ENCODE measurements at regions not wholly inside any gene's neighbourhood (a gene's known extent, or its start where the extent isn't known, plus 50 kb on each side); places are given as distances from the start of the nearest gene placed in this dataset.

DNA sequence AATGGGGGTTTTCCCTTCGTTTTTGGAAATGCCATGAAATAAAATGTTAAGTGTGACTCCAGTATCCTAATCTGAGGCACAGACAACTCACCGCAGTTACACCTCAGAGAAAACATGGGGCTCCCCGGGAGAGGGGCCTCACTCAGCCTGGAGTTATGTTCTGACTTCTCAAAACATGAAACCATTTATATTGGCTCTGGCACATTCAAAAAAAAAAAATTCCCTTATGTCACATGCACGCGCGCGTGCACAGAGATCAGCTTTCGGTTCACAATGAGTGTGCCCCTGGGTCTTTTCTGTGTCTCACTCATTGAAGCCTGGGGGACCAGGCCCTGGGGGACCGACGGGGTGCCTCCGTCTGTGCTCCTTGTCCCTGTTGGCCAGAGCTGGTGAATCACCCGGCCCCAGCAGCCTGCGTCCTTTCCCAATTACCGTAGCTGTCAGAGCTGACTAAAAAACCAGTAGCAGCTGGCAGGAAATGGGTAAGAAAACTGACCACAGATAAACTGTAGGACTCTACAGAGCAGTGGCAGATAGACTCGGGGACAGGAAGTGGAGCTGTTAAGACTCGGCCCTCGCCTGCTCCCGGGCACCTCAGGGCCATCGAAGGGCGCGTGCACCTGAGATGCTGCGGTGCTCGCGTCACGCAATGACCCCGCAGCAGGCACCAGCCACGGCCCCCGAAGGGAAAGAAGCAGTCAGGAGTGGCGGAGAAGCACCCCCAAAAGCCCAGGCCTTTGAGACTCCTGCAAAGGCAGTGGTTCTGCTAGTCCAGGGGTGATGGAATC is 138.3 kb upstream of the ID2 start:
- ChIA-PET POLR2A (interaction anchor here (0.8 to 1.1 kb wide), 2 partner anchors 138 kb away, joined by 3 read pairs; partner anchors contain the start of gene ID2), CTCF (interaction anchor here (1.0 to 2.1 kb wide), 4 partner anchors 9 to 39 kb away, joined by 3 to 6 read pairs (median 4); no protein-coding TSS in a partner anchor)
- Histone ChIP-seq H3K4me2 (no peak overlapping the region), H3K4me1 (peaks cover 7% of the 10 kb centered on the region; the same call in 2 of the 3 replicates), H3K9me3 (no peaks in the 10 kb centered on the region), H3K27ac (no peak overlapping the region), H3K4me3 (no peak overlapping the region)
- DNase-seq (ENCODE audit: low read depth in 1 of 2, low spot score in 1 of 2) (no peak), ATAC-seq (no peak), FAIRE-seq (no peak)
- TF ChIP-seq, protein P1, sequence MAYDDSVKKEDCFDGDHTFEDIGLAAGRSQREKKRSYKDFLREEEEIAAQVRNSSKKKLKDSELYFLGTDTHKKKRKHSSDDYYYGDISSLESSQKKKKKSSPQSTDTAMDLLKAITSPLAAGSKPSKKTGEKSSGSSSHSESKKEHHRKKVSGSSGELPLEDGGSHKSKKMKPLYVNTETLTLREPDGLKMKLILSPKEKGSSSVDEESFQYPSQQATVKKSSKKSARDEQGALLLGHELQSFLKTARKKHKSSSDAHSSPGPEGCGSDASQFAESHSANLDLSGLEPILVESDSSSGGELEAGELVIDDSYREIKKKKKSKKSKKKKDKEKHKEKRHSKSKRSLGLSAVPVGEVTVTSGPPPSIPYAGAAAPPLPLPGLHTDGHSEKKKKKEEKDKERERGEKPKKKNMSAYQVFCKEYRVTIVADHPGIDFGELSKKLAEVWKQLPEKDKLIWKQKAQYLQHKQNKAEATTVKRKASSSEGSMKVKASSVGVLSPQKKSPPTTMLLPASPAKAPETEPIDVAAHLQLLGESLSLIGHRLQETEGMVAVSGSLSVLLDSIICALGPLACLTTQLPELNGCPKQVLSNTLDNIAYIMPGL (CRISPR knock-in tag; IDR thresholded peaks at IDR 0.05; ENCODE audit: borderline replicate concordance): no peak
- TF ChIP-seq EHF (CRISPR knock-in tag; IDR thresholded peaks at IDR 0.05): no peak
- TF ChIP-seq MAFK (IDR thresholded peaks at IDR 0.05; ENCODE audit: partially characterized antibody): no peak
- no peak for TF ChIP-seq TP53 (CRISPR knock-in tag; IDR thresholded peaks at IDR 0.05)
- TF ChIP-seq TFCP2L1 (CRISPR knock-in tag; IDR thresholded peaks at IDR 0.05): no peak
- no peak for TF ChIP-seq ESRRA (IDR thresholded peaks at IDR 0.05; ENCODE audit: borderline replicate concordance, low read length)
- TF ChIP-seq HOXB5 (CRISPR knock-in tag; IDR thresholded peaks at IDR 0.05): no peak
- TF ChIP-seq CHD4 (IDR thresholded peaks at IDR 0.05; ENCODE audit: borderline replicate concordance): no peak
- TF ChIP-seq, protein P2, sequence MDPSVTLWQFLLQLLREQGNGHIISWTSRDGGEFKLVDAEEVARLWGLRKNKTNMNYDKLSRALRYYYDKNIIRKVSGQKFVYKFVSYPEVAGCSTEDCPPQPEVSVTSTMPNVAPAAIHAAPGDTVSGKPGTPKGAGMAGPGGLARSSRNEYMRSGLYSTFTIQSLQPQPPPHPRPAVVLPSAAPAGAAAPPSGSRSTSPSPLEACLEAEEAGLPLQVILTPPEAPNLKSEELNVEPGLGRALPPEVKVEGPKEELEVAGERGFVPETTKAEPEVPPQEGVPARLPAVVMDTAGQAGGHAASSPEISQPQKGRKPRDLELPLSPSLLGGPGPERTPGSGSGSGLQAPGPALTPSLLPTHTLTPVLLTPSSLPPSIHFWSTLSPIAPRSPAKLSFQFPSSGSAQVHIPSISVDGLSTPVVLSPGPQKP (IDR thresholded peaks at IDR 0.05; ENCODE audit: low read depth, low read length): no peak
- no peak for TF ChIP-seq SMC3 (IDR thresholded peaks at IDR 0.05)
- no peak for TF ChIP-seq EP300 (IDR thresholded peaks at IDR 0.05)
- TF ChIP-seq, protein P3, sequence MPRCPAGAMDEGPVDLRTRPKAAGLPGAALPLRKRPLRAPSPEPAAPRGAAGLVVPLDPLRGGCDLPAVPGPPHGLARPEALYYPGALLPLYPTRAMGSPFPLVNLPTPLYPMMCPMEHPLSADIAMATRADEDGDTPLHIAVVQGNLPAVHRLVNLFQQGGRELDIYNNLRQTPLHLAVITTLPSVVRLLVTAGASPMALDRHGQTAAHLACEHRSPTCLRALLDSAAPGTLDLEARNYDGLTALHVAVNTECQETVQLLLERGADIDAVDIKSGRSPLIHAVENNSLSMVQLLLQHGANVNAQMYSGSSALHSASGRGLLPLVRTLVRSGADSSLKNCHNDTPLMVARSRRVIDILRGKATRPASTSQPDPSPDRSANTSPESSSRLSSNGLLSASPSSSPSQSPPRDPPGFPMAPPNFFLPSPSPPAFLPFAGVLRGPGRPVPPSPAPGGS (IDR thresholded peaks at IDR 0.05): no peak
- TF ChIP-seq, protein P4, sequence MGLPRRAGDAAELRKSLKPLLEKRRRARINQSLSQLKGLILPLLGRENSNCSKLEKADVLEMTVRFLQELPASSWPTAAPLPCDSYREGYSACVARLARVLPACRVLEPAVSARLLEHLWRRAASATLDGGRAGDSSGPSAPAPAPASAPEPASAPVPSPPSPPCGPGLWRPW (IDR thresholded peaks at IDR 0.05): no peak
- no peak for TF ChIP-seq KDM5A (IDR thresholded peaks at IDR 0.05)
- WGBS (ENCODE audit: missing lambda C conversion rate): 86% methylated on average over 29 of the region's 29 CpGs

DNA sequence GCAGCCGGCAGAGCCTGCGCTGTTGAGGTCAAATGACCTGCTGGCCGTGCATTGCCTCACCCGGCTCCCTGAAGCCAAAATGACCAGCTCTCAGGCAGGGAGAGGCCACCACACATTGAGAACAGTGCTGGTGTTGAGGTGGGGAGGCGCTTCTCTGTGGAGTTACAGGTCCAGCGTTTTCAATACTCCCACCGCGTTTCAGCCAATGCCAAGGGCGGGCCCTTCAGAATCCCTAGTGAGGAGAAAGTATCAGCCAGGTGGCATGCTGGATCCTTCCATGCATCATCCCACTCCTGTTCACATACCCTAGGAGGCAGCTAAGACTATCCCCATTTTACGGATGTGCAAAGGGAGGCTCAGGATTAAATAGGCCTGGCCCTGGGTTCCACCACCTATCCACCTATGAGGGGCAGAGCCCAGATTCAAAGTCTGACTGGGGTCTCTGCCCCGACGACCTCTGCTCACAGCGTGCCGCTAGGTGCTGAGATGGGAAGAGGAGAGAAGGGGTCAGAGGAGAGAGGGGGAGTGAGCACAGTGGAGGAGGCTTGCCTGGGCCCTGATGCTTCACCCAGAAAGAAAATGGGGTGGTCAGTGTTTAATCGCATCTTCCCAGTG is 137.6 kb upstream of the ID2 start:
- TF ChIP-seq CBX2 (IDR thresholded peaks at IDR 0.05; ENCODE audit: borderline replicate concordance, low read depth) (no peak), FOSB (CRISPR knock-in tag; IDR thresholded peaks at IDR 0.05) (no peak), KDM5A (IDR thresholded peaks at IDR 0.05) (no peak), ZNF302 (CRISPR knock-in tag; IDR thresholded peaks at IDR 0.05) (no peak), HOXB13 (CRISPR knock-in tag; IDR thresholded peaks at IDR 0.05; ENCODE audit: low read depth) (no peak), RARB (CRISPR knock-in tag; IDR thresholded peaks at IDR 0.05) (no peak), NPAS2 (CRISPR knock-in tag; IDR thresholded peaks at IDR 0.05; ENCODE audit: borderline replicate concordance) (no peak), POLR2AphosphoS2 (conservative IDR thresholded peaks at IDR 0.05; ENCODE audit: low read length) (no peak), HOXA7 (CRISPR knock-in tag; IDR thresholded peaks at IDR 0.05) (no peak), HDAC2 (IDR thresholded peaks at IDR 0.05) (no peak), FOSL2 (IDR thresholded peaks at IDR 0.05) (no peak), FOSL2 (CRISPR knock-in tag; IDR thresholded peaks at IDR 0.05) (no peak)
- TF ChIP-seq, protein P1 (CRISPR knock-in tag; IDR thresholded peaks at IDR 0.05; ENCODE audit: borderline replicate concordance): no peak
- TF ChIP-seq, protein P4 (IDR thresholded peaks at IDR 0.05): no peak
- TF ChIP-seq, protein P5, sequence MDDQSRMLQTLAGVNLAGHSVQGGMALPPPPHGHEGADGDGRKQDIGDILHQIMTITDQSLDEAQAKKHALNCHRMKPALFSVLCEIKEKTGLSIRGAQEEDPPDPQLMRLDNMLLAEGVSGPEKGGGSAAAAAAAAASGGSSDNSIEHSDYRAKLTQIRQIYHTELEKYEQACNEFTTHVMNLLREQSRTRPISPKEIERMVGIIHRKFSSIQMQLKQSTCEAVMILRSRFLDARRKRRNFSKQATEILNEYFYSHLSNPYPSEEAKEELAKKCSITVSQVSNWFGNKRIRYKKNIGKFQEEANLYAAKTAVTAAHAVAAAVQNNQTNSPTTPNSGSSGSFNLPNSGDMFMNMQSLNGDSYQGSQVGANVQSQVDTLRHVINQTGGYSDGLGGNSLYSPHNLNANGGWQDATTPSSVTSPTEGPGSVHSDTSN (IDR thresholded peaks at IDR 0.05): no peak
- TF ChIP-seq, protein P2 (IDR thresholded peaks at IDR 0.05; ENCODE audit: low read depth, low read length): no peak
- no peak; a peak in 1 of 6 replicates for ATAC-seq
- Histone ChIP-seq H3K4me1 (peaks cover 7% of the 10 kb centered on the region; the same call in 2 of the 3 replicates), H3K9me3 (no peaks in the 10 kb centered on the region), H3K27ac (peak overlapping the region in 1 of 2 experiments; percentile 50; a peak in 2 of 6 replicates), H3K4me2 (no peak overlapping the region), H3K4me3 (no peak overlapping the region)
- WGBS (ENCODE audit: missing lambda C conversion rate): 80% methylated on average over 15 of the region's 15 CpGs
- ChIA-PET CTCF (interaction anchor here (1.1 to 2.1 kb wide), 4 partner anchors 9 to 28 kb away, joined by 3 to 6 read pairs (median 4); no protein-coding TSS in a partner anchor), POLR2A (interaction anchor here (0.8 kb wide), 1 partner anchor 137 kb away, joined by 3 read pairs; the partner anchor contains the start of gene ID2)
- DNase-seq (ENCODE audit: low read depth in 1 of 2, low spot score in 1 of 2): no peak
- no peak for FAIRE-seq
